ENCODE measurements at regions not wholly inside any gene's neighbourhood (a gene's known extent, or its start where the extent isn't known, plus 50 kb on each side); places are given as distances from the start of the nearest gene placed in this dataset.

DNA sequence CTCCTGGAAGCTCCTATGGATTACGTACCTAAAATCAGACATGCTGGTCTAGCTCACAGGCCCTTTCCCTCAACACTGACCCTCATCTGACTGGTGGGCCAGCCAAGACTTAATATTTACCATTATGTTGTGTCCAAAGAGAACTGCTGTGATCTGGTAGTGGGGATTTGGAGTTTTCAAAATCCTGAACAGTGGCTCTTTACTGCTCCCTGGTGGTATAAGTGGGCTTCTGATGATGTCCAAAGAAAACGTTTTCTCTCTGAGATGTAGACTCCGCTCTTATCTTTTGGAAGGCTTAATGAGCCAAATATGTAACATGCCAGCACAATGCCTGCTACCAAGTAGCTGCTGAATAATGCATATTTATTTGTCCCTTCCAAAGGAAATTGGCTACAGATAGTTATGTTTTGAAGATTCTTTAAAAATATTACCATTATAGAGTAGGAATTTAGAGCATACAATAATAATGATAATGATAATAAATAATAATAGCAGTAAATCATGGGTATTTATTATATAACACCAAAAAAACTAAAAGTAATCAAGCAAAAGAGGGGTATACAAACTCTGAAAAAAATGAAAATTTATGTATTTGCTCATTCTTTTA lies 406.6 kb upstream of the TNC start:
- no CpG with 5 or more reads among the region's 3 CpGs for WGBS (ENCODE audit: extremely low coverage, insufficient read length, low lambda C conversion rate)
- no peak overlapping the region for H2BK20ac ChIP-seq (ENCODE audit: low read depth, low read length, poor library complexity, severe bottlenecking)

More for the DNA sequence above, 406.6 kb upstream of the TNC start:
- H3K27ac Mint-ChIP-seq = peak overlapping the region in 1 of 3 experiments; percentile 89; a peak in 1 of 7 replicates
- peaks cover 0 to 5% of the 10 kb centered on the region in 2 experiments; a peak in 2 of 5 replicates for H3K9me3 Mint-ChIP-seq
- Histone ChIP-seq H2BK120ac (ENCODE audit: low read depth, low read length, poor library complexity, severe bottlenecking) (no peak overlapping the region), H2AK5ac (ENCODE audit: insufficient read length, low read length) (no peak overlapping the region), H2AFZ (ENCODE audit: low read length) (no peak overlapping the region), H3K9ac (ENCODE audit: extremely low read depth, insufficient read length, low read length) (no peak overlapping the region), H2BK12ac (ENCODE audit: insufficient read length, low read depth, low read length) (no peak overlapping the region), H4K91ac (ENCODE audit: insufficient read length, low read depth, low read length) (no peak overlapping the region), H3K23me2 (ENCODE audit: insufficient read length, low read depth, low read length, poor library complexity, severe bottlenecking) (no peaks in the 10 kb centered on the region), H3K9me3 (ENCODE audit: control insufficient read depth, low read depth, low read length) (no peaks in the 10 kb centered on the region), H2BK15ac (ENCODE audit: low read depth, low read length) (no peak overlapping the region), H3K27ac (ENCODE audit: insufficient read length, low read depth, low read length) (no peak overlapping the region), H2BK5ac (ENCODE audit: insufficient read length, low read length) (no peak overlapping the region), H4K20me1 (ENCODE audit: control insufficient read depth, insufficient read depth, insufficient read length) (no peaks in the 10 kb centered on the region), H3K4ac (ENCODE audit: low read depth, low read length) (no peak overlapping the region), H3K27me3 (ENCODE audit: insufficient read depth, low read length) (no peaks in the 10 kb centered on the region), H4K8ac (replicated peaks; ENCODE audit: insufficient read length, low read depth, low read length) (no peak overlapping the region), H3K18ac (ENCODE audit: insufficient read length, low read depth, low read length) (no peak overlapping the region), H3K4me2 (ENCODE audit: insufficient read depth, insufficient read length, low read length) (no peak overlapping the region), H3K4me1 (ENCODE audit: insufficient read depth, low read length) (no peaks in the 10 kb centered on the region), H3K79me2 (ENCODE audit: insufficient read depth, low read length) (no peaks in the 10 kb centered on the region), H3K14ac (ENCODE audit: insufficient read depth, low read length) (no peak overlapping the region), H3K23ac (ENCODE audit: insufficient read length, low read depth, low read length) (no peak overlapping the region), H3T11ph (ENCODE audit: low read length) (no peak overlapping the region), H3K79me1 (ENCODE audit: insufficient read depth, low read depth, low read length, poor library complexity, severe bottlenecking) (no peaks in the 10 kb centered on the region), H4K5ac (ENCODE audit: insufficient read length, low read depth, low read length) (no peak overlapping the region), H3K56ac (ENCODE audit: insufficient read length, low read depth, low read length) (no peak overlapping the region)
- peaks cover 0 to 16% (median 8%) of the 10 kb centered on the region in 3 experiments; a peak in 4 of 7 replicates for H3K36me3 Mint-ChIP-seq (ENCODE audit: insufficient read depth in 1 of 3, low read depth in 3 of 3)
- H3K4me3 Mint-ChIP-seq = no peak overlapping the region
- H3K27me3 Mint-ChIP-seq (ENCODE audit: low read depth) = no peaks in the 10 kb centered on the region
- DNase-seq = no peak
- peaks cover 3 to 4% of the 10 kb centered on the region in 2 experiments for H3K4me1 Mint-ChIP-seq
- TF ChIP-seq, protein P1, sequence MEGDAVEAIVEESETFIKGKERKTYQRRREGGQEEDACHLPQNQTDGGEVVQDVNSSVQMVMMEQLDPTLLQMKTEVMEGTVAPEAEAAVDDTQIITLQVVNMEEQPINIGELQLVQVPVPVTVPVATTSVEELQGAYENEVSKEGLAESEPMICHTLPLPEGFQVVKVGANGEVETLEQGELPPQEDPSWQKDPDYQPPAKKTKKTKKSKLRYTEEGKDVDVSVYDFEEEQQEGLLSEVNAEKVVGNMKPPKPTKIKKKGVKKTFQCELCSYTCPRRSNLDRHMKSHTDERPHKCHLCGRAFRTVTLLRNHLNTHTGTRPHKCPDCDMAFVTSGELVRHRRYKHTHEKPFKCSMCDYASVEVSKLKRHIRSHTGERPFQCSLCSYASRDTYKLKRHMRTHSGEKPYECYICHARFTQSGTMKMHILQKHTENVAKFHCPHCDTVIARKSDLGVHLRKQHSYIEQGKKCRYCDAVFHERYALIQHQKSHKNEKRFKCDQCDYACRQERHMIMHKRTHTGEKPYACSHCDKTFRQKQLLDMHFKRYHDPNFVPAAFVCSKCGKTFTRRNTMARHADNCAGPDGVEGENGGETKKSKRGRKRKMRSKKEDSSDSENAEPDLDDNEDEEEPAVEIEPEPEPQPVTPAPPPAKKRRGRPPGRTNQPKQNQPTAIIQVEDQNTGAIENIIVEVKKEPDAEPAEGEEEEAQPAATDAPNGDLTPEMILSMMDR (conservative IDR thresholded peaks at IDR 0.05) = peak; percentile 84
